Epithelial cell of esophagus (primary cell): ENCODE measurements at regions not wholly inside any gene's neighbourhood (a gene's known extent, or its start where the extent isn't known, plus 50 kb on each side); places are given as distances from the start of the nearest gene placed in this dataset.
A peak's percentile ranks its signal among the peaks of the same experiment; 100 is the strongest.

Experiments used
- DNase-seq: peaks from one replicate; pipeline ENCODE4 v3.0.0; 2010; ENCODE audit warnings: low read depth
- H3K4me3 ChIP-seq: 2 replicates; pipeline ENCODE4 v1.5.1; 2011; ENCODE audit warnings: mild to moderate bottlenecking, low read length, control low read depth
- TF ChIP-seq, protein P1 (sequence below): IDR thresholded peaks from 2 replicates; pipeline ENCODE4 v1.5.1; 2011; ENCODE audit warnings: low read depth, mild to moderate bottlenecking, low read length, control low read depth, inconsistent platforms; ENCODE audit not compliant: insufficient read depth; ENCODE audit errors: missing control alignments

DNA sequence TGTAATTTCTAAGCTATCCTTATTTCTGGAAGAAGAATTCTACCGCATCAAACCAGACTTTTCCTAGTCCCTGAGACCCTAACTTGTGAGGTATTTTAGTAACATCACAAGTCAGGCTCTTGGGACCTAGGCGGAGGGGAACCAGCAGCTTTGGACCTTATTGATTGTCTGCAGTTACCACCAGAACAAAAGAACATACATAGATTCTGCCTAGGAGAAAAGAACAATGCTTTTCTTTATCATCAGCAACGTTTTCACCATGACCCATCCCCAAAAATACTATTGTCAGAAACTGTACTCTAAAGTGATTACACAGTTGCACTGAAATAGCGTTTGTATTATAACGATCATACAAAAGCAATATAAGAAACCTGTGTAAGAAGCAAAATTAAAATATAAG is 860.4 kb downstream of the USP25 start:
- TF ChIP-seq, protein P1, sequence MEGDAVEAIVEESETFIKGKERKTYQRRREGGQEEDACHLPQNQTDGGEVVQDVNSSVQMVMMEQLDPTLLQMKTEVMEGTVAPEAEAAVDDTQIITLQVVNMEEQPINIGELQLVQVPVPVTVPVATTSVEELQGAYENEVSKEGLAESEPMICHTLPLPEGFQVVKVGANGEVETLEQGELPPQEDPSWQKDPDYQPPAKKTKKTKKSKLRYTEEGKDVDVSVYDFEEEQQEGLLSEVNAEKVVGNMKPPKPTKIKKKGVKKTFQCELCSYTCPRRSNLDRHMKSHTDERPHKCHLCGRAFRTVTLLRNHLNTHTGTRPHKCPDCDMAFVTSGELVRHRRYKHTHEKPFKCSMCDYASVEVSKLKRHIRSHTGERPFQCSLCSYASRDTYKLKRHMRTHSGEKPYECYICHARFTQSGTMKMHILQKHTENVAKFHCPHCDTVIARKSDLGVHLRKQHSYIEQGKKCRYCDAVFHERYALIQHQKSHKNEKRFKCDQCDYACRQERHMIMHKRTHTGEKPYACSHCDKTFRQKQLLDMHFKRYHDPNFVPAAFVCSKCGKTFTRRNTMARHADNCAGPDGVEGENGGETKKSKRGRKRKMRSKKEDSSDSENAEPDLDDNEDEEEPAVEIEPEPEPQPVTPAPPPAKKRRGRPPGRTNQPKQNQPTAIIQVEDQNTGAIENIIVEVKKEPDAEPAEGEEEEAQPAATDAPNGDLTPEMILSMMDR = no peak
- DNase-seq = no peak
- H3K4me3 ChIP-seq = no peak overlapping the region

DNA sequence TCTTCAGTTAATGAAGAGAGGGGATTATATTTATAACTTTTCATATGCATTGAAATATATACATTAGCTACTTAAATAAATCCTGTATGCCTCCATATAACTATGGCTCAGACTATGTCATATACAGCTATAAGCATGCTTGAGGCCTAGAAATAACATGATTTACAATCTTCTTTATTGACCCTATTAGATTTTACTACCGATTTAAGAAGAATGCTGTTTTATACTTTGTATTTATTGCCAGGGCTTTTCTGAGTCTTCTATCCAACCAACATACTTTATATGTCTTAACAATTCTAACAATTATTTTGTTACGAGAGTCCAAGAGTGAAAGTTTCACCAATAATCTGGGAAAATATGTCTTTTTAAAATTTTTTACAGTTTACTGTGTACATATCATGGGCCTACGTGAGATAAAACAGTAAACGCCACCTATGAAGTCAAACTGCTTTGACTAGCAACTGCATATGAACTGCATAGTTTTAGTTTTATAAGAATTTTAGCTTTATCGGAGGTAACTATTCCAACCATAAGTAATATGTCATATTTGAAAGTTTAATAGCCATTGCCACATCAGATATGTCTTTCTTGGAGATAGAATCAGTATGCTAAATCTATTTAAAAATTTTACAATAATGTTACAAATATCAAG is 861.0 kb downstream of the USP25 start:
- TF ChIP-seq, protein P1 = no peak
- DNase-seq = no peak
- H3K4me3 ChIP-seq = no peak overlapping the region

DNA sequence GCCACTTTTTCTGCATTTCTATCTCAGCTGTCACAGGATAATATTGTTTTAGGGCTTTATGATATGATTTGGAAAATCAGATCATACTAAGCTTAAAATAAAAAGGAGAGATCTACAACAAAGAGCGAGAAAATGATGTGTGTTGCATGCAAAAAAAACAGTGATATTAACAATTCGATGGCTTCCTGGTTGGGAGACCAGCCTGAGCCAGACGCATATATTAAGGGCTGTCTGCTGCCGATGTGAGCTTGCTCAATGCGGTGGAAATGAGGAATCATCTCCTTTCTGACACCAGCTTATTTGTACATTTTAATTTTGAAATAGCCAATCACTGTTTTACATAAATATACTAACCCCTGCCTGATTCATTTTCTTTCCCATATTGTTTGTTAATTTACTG is 862.6 kb downstream of the USP25 start:
- no peak for DNase-seq
- TF ChIP-seq, protein P1 = no peak

DNA sequence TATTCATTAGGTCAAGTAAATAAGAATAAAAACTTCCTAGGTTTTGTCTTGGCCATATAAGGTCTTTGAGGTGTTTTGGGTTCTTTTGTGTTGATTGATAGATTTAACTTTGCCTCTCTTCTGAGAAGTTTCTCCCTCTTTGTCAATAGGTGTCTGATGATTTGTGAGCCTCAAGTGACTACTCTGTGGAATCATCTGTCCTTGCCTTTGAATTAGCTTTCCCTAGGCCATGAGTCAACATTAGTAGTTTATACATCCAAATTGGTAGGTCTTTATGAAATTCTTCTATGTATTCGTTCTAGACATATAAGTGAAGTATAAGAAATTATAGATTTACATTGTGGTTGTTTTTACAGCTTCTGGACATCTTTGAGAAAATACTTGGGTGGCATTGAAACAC is 864.4 kb downstream of the USP25 start:
- DNase-seq = peak; percentile 50
- TF ChIP-seq, protein P1 = no peak
- H3K4me3 ChIP-seq = no peak overlapping the region

More for the DNA sequence above, 862.6 kb downstream of the USP25 start:
- no peak overlapping the region for H3K4me3 ChIP-seq

DNA sequence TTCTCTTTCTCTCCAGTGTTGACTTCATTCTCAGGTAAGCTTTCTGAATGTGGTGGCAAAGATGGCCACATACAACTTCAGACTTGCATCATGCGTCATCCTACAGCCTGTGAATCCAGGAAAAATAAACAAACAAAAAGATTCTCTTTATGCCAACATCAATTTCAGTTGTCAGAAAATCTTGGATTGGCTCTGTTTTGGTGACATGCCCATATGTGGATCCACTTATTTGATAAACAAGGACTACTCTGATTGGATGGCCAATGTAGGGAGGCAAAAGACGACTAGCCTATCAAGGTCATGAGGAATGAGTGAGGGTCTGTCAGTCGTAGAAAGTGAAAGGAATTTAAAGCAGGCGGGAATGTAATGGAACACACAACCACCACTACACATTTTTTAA is 866.6 kb downstream of the USP25 start:
- no peak for DNase-seq
- TF ChIP-seq, protein P1 = no peak
- no peak overlapping the region for H3K4me3 ChIP-seq

- H3K4me3 ChIP-seq = no peak overlapping the region
- no peak for DNase-seq
- TF ChIP-seq, protein P1 = no peak
These were observed 868.0 kb downstream of the USP25 start for GRCh38 chr21:16597753-16598152.

GRCh38 chr21:16605597-16605996 is 875.8 kb downstream of the USP25 start:
- DNase-seq = no peak
- no peak overlapping the region for H3K4me3 ChIP-seq
- TF ChIP-seq, protein P1 = no peak
